IgD-negative memory B cell (primary cell): ENCODE measurements at regions not wholly inside any gene's neighbourhood (a gene's known extent, or its start where the extent isn't known, plus 50 kb on each side); places are given as distances from the start of the nearest gene placed in this dataset.

ENCODE experiments used
- H3K27ac Mint-ChIP-seq, 3 donors: one replicate each; pipeline ENCODE4 v1.8.0; 2020 to 2022; ENCODE audit warnings: mild to moderate bottlenecking in 3 of 3, mixed read lengths in 3 of 3, moderate library complexity in 1 of 3
- H3K27me3 Mint-ChIP-seq: one replicate; pipeline ENCODE4 v1.8.0; 2021; ENCODE audit warnings: mixed read lengths
- H3K36me3 Mint-ChIP-seq: one replicate; pipeline ENCODE4 v1.8.0; 2020; ENCODE audit warnings: mild to moderate bottlenecking, mixed read lengths
- H3K4me1 Mint-ChIP-seq, 3 donors: one replicate each; pipeline ENCODE4 v1.8.0; 2020 to 2022; ENCODE audit warnings: mixed read lengths in 3 of 3, mild to moderate bottlenecking in 1 of 3
- H3K4me3 Mint-ChIP-seq, 4 donors: one replicate each; pipeline ENCODE4 v1.8.0; 2020 to 2022; ENCODE audit warnings: mild to moderate bottlenecking in 4 of 4, mixed read lengths in 4 of 4, moderate library complexity in 3 of 4
- H3K9me3 Mint-ChIP-seq, 3 donors: one replicate each; pipeline ENCODE4 v1.8.0; 2020 to 2021; ENCODE audit warnings: mixed read lengths in 3 of 3, mild to moderate bottlenecking in 1 of 3

GRCh38 chr4:36532670-36533379, 251.4 kb downstream of the DTHD1 start:
- Mint-ChIP-seq H3K27me3 (no peaks in the 10 kb centered on the region), H3K4me1 (no peaks in the 10 kb centered on the region), H3K9me3 (peaks cover 3 to 12% (median 4%) of the 10 kb centered on the region in 3 donors), H3K36me3 (no peaks in the 10 kb centered on the region), H3K4me3 (no peak overlapping the region), H3K27ac (no peak overlapping the region)

- Mint-ChIP-seq H3K27ac (no peak overlapping the region), H3K9me3 (peaks cover 0 to 1% (median 0%) of the 10 kb centered on the region in 3 donors), H3K36me3 (no peaks in the 10 kb centered on the region), H3K4me3 (no peak overlapping the region), H3K27me3 (no peaks in the 10 kb centered on the region), H3K4me1 (no peaks in the 10 kb centered on the region)
Observed at GRCh38 chr4:36533944-36534343, 252.5 kb downstream of the DTHD1 start.

- H3K27me3 Mint-ChIP-seq = no peaks in the 10 kb centered on the region
- no peak overlapping the region for H3K4me3 Mint-ChIP-seq
- H3K36me3 Mint-ChIP-seq = no peaks in the 10 kb centered on the region
- H3K4me1 Mint-ChIP-seq = peaks cover 0 to 1% (median 0%) of the 10 kb centered on the region in 3 donors
- H3K27ac Mint-ChIP-seq = no peak overlapping the region
- H3K9me3 Mint-ChIP-seq = no peaks in the 10 kb centered on the region
Observed at GRCh38 chr4:36547383-36547782, 266.0 kb downstream of the DTHD1 start.

- Mint-ChIP-seq H3K4me3 (no peak overlapping the region), H3K36me3 (no peaks in the 10 kb centered on the region), H3K27me3 (no peaks in the 10 kb centered on the region), H3K9me3 (no peaks in the 10 kb centered on the region), H3K4me1 (peaks cover 0 to 1% (median 0%) of the 10 kb centered on the region in 3 donors), H3K27ac (no peak overlapping the region)
Observed at GRCh38 chr4:36549252-36549651, 267.8 kb downstream of the DTHD1 start.

- no peak overlapping the region for H3K27ac Mint-ChIP-seq
- H3K27me3 Mint-ChIP-seq = no peaks in the 10 kb centered on the region
- H3K9me3 Mint-ChIP-seq = no peaks in the 10 kb centered on the region
- H3K4me3 Mint-ChIP-seq = no peak overlapping the region
- peaks cover 0 to 1% (median 0%) of the 10 kb centered on the region in 3 donors for H3K4me1 Mint-ChIP-seq
- no peaks in the 10 kb centered on the region for H3K36me3 Mint-ChIP-seq
Observed at GRCh38 chr4:36549992-36550391, 268.6 kb downstream of the DTHD1 start.

- no peak overlapping the region for H3K4me3 Mint-ChIP-seq
- H3K27ac Mint-ChIP-seq = no peak overlapping the region
- peaks cover 0 to 1% (median 0%) of the 10 kb centered on the region in 3 donors for H3K4me1 Mint-ChIP-seq
- H3K27me3 Mint-ChIP-seq = no peaks in the 10 kb centered on the region
- no peaks in the 10 kb centered on the region for H3K9me3 Mint-ChIP-seq
- no peaks in the 10 kb centered on the region for H3K36me3 Mint-ChIP-seq
Observed at GRCh38 chr4:36551697-36552214, 270.3 kb downstream of the DTHD1 start.

- Mint-ChIP-seq H3K27ac (no peak overlapping the region), H3K36me3 (no peaks in the 10 kb centered on the region), H3K9me3 (no peaks in the 10 kb centered on the region), H3K27me3 (no peaks in the 10 kb centered on the region), H3K4me3 (no peak overlapping the region), H3K4me1 (peaks cover 0 to 1% (median 0%) of the 10 kb centered on the region in 3 donors)
Observed at GRCh38 chr4:36553029-36553428, 271.6 kb downstream of the DTHD1 start.

- Mint-ChIP-seq H3K4me1 (peaks cover 0 to 1% (median 0%) of the 10 kb centered on the region in 3 donors), H3K4me3 (no peak overlapping the region), H3K36me3 (no peaks in the 10 kb centered on the region), H3K9me3 (no peaks in the 10 kb centered on the region), H3K27ac (no peak overlapping the region), H3K27me3 (no peaks in the 10 kb centered on the region)
Observed at GRCh38 chr4:36553453-36553852, 272.0 kb downstream of the DTHD1 start.

- H3K9me3 Mint-ChIP-seq = peaks cover 0 to 3% (median 0%) of the 10 kb centered on the region in 3 donors
Observed at GRCh38 chr4:36556984-36557383, 275.6 kb downstream of the DTHD1 start.

GRCh38 chr4:36568575-36568974, 287.2 kb downstream of the DTHD1 start:
- H3K4me3 Mint-ChIP-seq = no peak overlapping the region
- H3K4me1 Mint-ChIP-seq = no peaks in the 10 kb centered on the region
- no peak overlapping the region for H3K27ac Mint-ChIP-seq
- H3K9me3 Mint-ChIP-seq = peaks cover 0 to 6% (median 3%) of the 10 kb centered on the region in 3 donors
- H3K36me3 Mint-ChIP-seq = no peaks in the 10 kb centered on the region
- H3K27me3 Mint-ChIP-seq = peaks cover 2% of the 10 kb centered on the region

More at GRCh38 chr4:36556984-36557383, 275.6 kb downstream of the DTHD1 start:
- Mint-ChIP-seq H3K27ac (no peak overlapping the region), H3K4me1 (no peaks in the 10 kb centered on the region), H3K36me3 (no peaks in the 10 kb centered on the region), H3K4me3 (no peak overlapping the region), H3K27me3 (no peaks in the 10 kb centered on the region)

- no peaks in the 10 kb centered on the region for H3K36me3 Mint-ChIP-seq
- H3K4me1 Mint-ChIP-seq = no peaks in the 10 kb centered on the region
- H3K27me3 Mint-ChIP-seq = peaks cover 3% of the 10 kb centered on the region
- no peak overlapping the region for H3K4me3 Mint-ChIP-seq
- H3K27ac Mint-ChIP-seq = no peak overlapping the region
- peaks cover 6 to 13% (median 10%) of the 10 kb centered on the region in 3 donors for H3K9me3 Mint-ChIP-seq
Observed at GRCh38 chr4:36573441-36573840, 292.0 kb downstream of the DTHD1 start.

GRCh38 chr4:36574816-36575215, 293.4 kb downstream of the DTHD1 start:
- no peak overlapping the region for H3K4me3 Mint-ChIP-seq
- peaks cover 6 to 14% (median 10%) of the 10 kb centered on the region in 3 donors for H3K9me3 Mint-ChIP-seq
- no peak overlapping the region for H3K27ac Mint-ChIP-seq
- H3K27me3 Mint-ChIP-seq = peaks cover 2% of the 10 kb centered on the region
- no peaks in the 10 kb centered on the region for H3K4me1 Mint-ChIP-seq
- no peaks in the 10 kb centered on the region for H3K36me3 Mint-ChIP-seq

GRCh38 chr4:36582198-36582597, 300.8 kb downstream of the DTHD1 start:
- no peaks in the 10 kb centered on the region for H3K27me3 Mint-ChIP-seq
- no peak overlapping the region for H3K27ac Mint-ChIP-seq
- H3K4me3 Mint-ChIP-seq = no peak overlapping the region
- H3K4me1 Mint-ChIP-seq = no peaks in the 10 kb centered on the region
- H3K36me3 Mint-ChIP-seq = no peaks in the 10 kb centered on the region
- H3K9me3 Mint-ChIP-seq = peaks cover 5 to 8% (median 6%) of the 10 kb centered on the region in 3 donors

- Mint-ChIP-seq H3K27ac (no peak overlapping the region), H3K36me3 (no peaks in the 10 kb centered on the region), H3K9me3 (peaks cover 8 to 14% (median 11%) of the 10 kb centered on the region in 3 donors), H3K4me3 (no peak overlapping the region), H3K4me1 (no peaks in the 10 kb centered on the region), H3K27me3 (no peaks in the 10 kb centered on the region)
Observed at GRCh38 chr4:36587909-36588472, 306.6 kb downstream of the DTHD1 start.

GRCh38 chr4:36590343-36590742, 308.9 kb downstream of the DTHD1 start:
- H3K4me3 Mint-ChIP-seq = no peak overlapping the region
- H3K4me1 Mint-ChIP-seq = no peaks in the 10 kb centered on the region
- H3K27ac Mint-ChIP-seq = no peak overlapping the region
- H3K36me3 Mint-ChIP-seq = no peaks in the 10 kb centered on the region
- no peaks in the 10 kb centered on the region for H3K27me3 Mint-ChIP-seq
- peaks cover 7 to 14% (median 8%) of the 10 kb centered on the region in 3 donors for H3K9me3 Mint-ChIP-seq
